HCT116 (cell line): ENCODE measurements at regions not wholly inside any gene's neighbourhood (a gene's known extent, or its start where the extent isn't known, plus 50 kb on each side); places are given as distances from the start of the nearest gene placed in this dataset.

ENCODE experiments used
- ATAC-seq: fragments of 200-7000 bp; cut with Tn5 transposase; 2 replicates; pipeline ENCODE4 v1.9.1; 2020; ENCODE audit warnings: mild to moderate bottlenecking, moderate library complexity
- BruUV-seq: library from RNA; stranded (reverse); fragments of 400-500 nt; replicated peaks from 2 replicates; lab custom pipeline; 2021; lab: Mats Ljungman, UMichigan
- CTCF ChIA-PET: fragments of 300-600 bp; sonication (Branson Sonifier 250); formaldehyde crosslinking; loops from one replicate; lab custom pipeline; 2021; ENCODE audit warnings: antibody characterized with exemption; lab: Charles Lee
- POLR2A ChIA-PET: fragments of 300-600, 350-600 bp; sonication (Branson Sonifier 250); formaldehyde crosslinking; loops from one replicate; lab custom pipeline; 2021; ENCODE audit warnings: antibody characterized with exemption; lab: Charles Lee
- RAD21 ChIA-PET, 2 experiments: fragments of 300-600 bp; sonication (Branson Sonifier 250); formaldehyde crosslinking; loops; one replicate each; lab custom pipeline; 2023; ENCODE audit warnings: low total read pairs in 2 of 2; ENCODE audit not compliant: uncharacterized antibody in 2 of 2, unreplicated experiment in 2 of 2, low non-redundant PET in 1 of 2; lab: Charles Lee
- DNase-seq: peaks from one replicate; pipeline ENCODE4 v3.0.0-alpha.2; 2010; ENCODE audit warnings: low read depth, low spot score
- H2AFZ ChIP-seq: fragments of 200-600 bp; shearing (Covaris generic), sonication (generic); 2 replicates; pipeline ENCODE4 v1.6.1; 2017; ENCODE audit warnings: low read depth, mixed run types, mixed read lengths, antibody characterized with exemption, low read length; ENCODE audit not compliant: poor library complexity, severe bottlenecking
- H3K27ac ChIP-seq: 2 replicates; pipeline ENCODE4 v1.5.1; 2012; ENCODE audit warnings: low read depth, low read length
- H3K27me3 ChIP-seq: fragments of 200-600 bp; sonication (generic); 2 replicates; pipeline ENCODE4 v1.6.1; 2016; ENCODE audit warnings: mixed run types, low read length, mixed read lengths; ENCODE audit not compliant: insufficient read depth
- H3K36me3 ChIP-seq, 2 experiments: fragments of 200-500 bp in 1 of 2; fragments of 200-600 bp in 1 of 2; sonication (Bioruptor generic) in 1 of 2; sonication (generic) in 1 of 2; 2 replicates each; pipeline versions ENCODE4 v1.5.1 to v1.6.1; 2014 to 2016; ENCODE audit warnings: low read length in 2 of 2, inconsistent platforms in 1 of 2, mixed read lengths in 1 of 2, mixed run types in 1 of 2; ENCODE audit not compliant: insufficient read depth in 2 of 2, control insufficient read depth in 1 of 2
- H3K4me1 ChIP-seq, 2 experiments: fragments of 200-600 bp in 1 of 2; sonication (generic) in 1 of 2; 2 replicates each; pipeline versions ENCODE4 v1.5.1 to v1.6.1; 2012 to 2017; ENCODE audit warnings: low read length in 2 of 2, inconsistent platforms in 1 of 2, mild to moderate bottlenecking in 1 of 2, mixed read lengths in 1 of 2, mixed run types in 1 of 2, moderate library complexity in 1 of 2; ENCODE audit not compliant: insufficient read depth in 2 of 2, control insufficient read depth in 1 of 2
- H3K4me2 ChIP-seq: fragments of 200-600 bp; sonication (generic); 2 replicates; pipeline ENCODE4 v1.6.1; 2017; ENCODE audit warnings: mixed run types, low read length, mixed read lengths
- H3K4me3 ChIP-seq, 2 experiments: fragments of 200-600 bp in 1 of 2; sonication (generic) in 1 of 2; replicated peaks in 1 of 2; 2 replicates each; pipeline ENCODE4 v1.5.1; 2011 to 2016; ENCODE audit warnings: low read length in 2 of 2, control low read depth in 1 of 2, low read depth in 1 of 2, mild to moderate bottlenecking in 1 of 2, mixed read lengths in 1 of 2, mixed run types in 1 of 2
- H3K79me2 ChIP-seq: fragments of 200-600 bp; sonication (generic); 2 replicates; pipeline ENCODE4 v1.6.1; 2017; ENCODE audit warnings: mild to moderate bottlenecking, mixed run types, low read length, moderate library complexity, mixed read lengths; ENCODE audit not compliant: insufficient read depth
- H3K9ac ChIP-seq: fragments of 200-600 bp; sonication (generic); 2 replicates; pipeline ENCODE4 v1.6.1; 2016; ENCODE audit warnings: low read length, mixed read lengths
- H3K9me2 ChIP-seq: fragments of 200-600 bp; sonication (generic), shearing (Covaris generic); 2 replicates; pipeline ENCODE4 v1.6.1; 2017; ENCODE audit warnings: mixed run types, mild to moderate bottlenecking, moderate library complexity; ENCODE audit not compliant: insufficient read depth
- H3K9me3 ChIP-seq, 2 experiments: fragments of 200-500 bp in 1 of 2; fragments of 200-600 bp in 1 of 2; sonication (Bioruptor generic) in 1 of 2; sonication (generic) in 1 of 2; 2 replicates each; pipeline ENCODE4 v1.6.1; 2014 to 2017; ENCODE audit warnings: low read length in 2 of 2, mixed read lengths in 2 of 2, inconsistent platforms in 1 of 2, low read depth in 1 of 2, mild to moderate bottlenecking in 1 of 2, mixed run types in 1 of 2, moderate library complexity in 1 of 2; ENCODE audit not compliant: control insufficient read depth in 1 of 2, insufficient read depth in 1 of 2
- H4K20me1 ChIP-seq: fragments of 200-600 bp; sonication (generic), shearing (Covaris generic); 2 replicates; pipeline ENCODE4 v1.6.1; 2017; ENCODE audit warnings: mixed run types, mild to moderate bottlenecking, moderate library complexity; ENCODE audit not compliant: insufficient read depth
- CBX3 ChIP-seq: IDR thresholded peaks from 2 replicates; pipeline ENCODE4 v1.6.1; 2012; ENCODE audit warnings: low read depth
- CTCF ChIP-seq, 3 experiments: fragments of 200-600 bp in 1 of 3; sonication (generic) in 1 of 3; IDR thresholded peaks in 2 of 3; conservative IDR thresholded peaks in 1 of 3; 2 replicates each; pipeline ENCODE4 v1.5.1; 2012 to 2017; ENCODE audit warnings: low read depth in 2 of 3, low read length in 2 of 3, antibody characterized with exemption in 1 of 3, borderline replicate concordance in 1 of 3, control low read depth in 1 of 3, mild to moderate bottlenecking in 1 of 3, mixed read lengths in 1 of 3, mixed run types in 1 of 3, moderate library complexity in 1 of 3; ENCODE audit not compliant: insufficient read depth in 1 of 3
- EGR1 ChIP-seq: IDR thresholded peaks from 2 replicates; pipeline ENCODE4 v1.6.1; 2012; ENCODE audit warnings: low read depth
- ELF1 ChIP-seq: IDR thresholded peaks from 2 replicates; pipeline ENCODE4 v1.6.1; 2012; ENCODE audit warnings: low read depth, borderline replicate concordance
- EZH2 ChIP-seq: fragments of 200-600 bp; sonication (generic); IDR thresholded peaks from 2 replicates; pipeline ENCODE4 v1.6.1; 2017; ENCODE audit warnings: antibody characterized with exemption, mixed run types
- FOSL1 ChIP-seq: IDR thresholded peaks from 2 replicates; pipeline ENCODE4 v1.6.1; 2012; ENCODE audit warnings: low read depth
- POLR2A ChIP-seq: IDR thresholded peaks from 2 replicates; pipeline ENCODE4 v1.7.0; 2011; ENCODE audit warnings: borderline replicate concordance; ENCODE audit not compliant: insufficient read depth, insufficient read length; ENCODE audit errors: extremely low read depth
- POLR2AphosphoS5 ChIP-seq: IDR thresholded peaks from 2 replicates; pipeline ENCODE4 v1.6.1; 2011; ENCODE audit warnings: mild to moderate bottlenecking, low read depth, low read length, moderate library complexity
- RAD21 ChIP-seq: IDR thresholded peaks from 2 replicates; pipeline ENCODE4 v1.6.1; 2012; ENCODE audit warnings: low read depth, mild to moderate bottlenecking
- SP1 ChIP-seq: IDR thresholded peaks from 2 replicates; pipeline ENCODE4 v1.6.1; 2012; ENCODE audit warnings: low read depth
- SRF ChIP-seq: IDR thresholded peaks from 2 replicates; pipeline ENCODE4 v1.6.1; 2012; ENCODE audit warnings: low read depth
- TCF7L2 ChIP-seq: IDR thresholded peaks from 2 replicates; pipeline ENCODE4 v1.7.0; 2011; ENCODE audit warnings: borderline replicate concordance, inconsistent platforms; ENCODE audit not compliant: insufficient read depth, insufficient read length; ENCODE audit errors: extremely low read depth
- YY1 ChIP-seq: IDR thresholded peaks from 2 replicates; pipeline ENCODE4 v1.6.1; 2011; ENCODE audit warnings: low read length, low read depth, moderate library complexity, mild to moderate bottlenecking; ENCODE audit not compliant: insufficient replicate concordance; ENCODE audit errors: extremely low read depth
- ZNF274 ChIP-seq: fragments of 200-500 bp; sonication (Bioruptor generic); IDR thresholded peaks from 2 replicates; pipeline ENCODE4 v1.6.1; 2014; ENCODE audit warnings: mild to moderate bottlenecking, low read depth, low read length, inconsistent platforms
- intact Hi-C: fragments of 100-400 bp; cut with micrococcal nuclease; formaldehyde crosslinking; loops from 2 replicates; pipeline ENCODE4 v1.10.0; 2022
- TF ChIP-seq, protein P1 (sequence below): IDR thresholded peaks from 2 replicates; pipeline ENCODE4 v1.6.1; 2012; ENCODE audit warnings: low read depth
- TF ChIP-seq, protein P2 (sequence below): IDR thresholded peaks from 2 replicates; pipeline ENCODE4 v1.6.1; 2012
- TF ChIP-seq, protein P3 (sequence below): IDR thresholded peaks from 2 replicates; pipeline ENCODE4 v1.6.1; 2012

DNA sequence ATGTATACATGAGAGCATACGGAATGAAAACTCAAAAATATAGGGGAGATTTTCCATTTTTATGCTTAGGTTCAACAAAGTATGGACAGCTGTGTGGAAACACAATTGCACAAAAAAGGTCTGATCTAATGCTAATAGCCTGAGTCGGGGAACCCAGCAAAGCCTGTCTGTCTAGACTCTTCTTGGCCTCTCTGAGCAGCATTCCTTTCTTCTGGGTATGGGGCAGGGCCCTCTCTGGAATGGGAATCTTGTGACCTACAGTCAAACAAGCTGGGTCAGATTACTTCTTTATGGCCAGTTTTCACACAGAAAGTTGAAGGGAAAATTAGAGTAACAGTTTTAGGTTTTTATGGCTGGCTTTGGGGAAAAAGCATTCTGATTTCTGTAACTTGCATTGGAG lies 534.0 kb upstream of the LMO3 start:
- Histone ChIP-seq H2AFZ (no peak overlapping the region), H3K9ac (no peak overlapping the region), H3K79me2 (no peaks in the 10 kb centered on the region), H3K4me3 (no peak overlapping the region), H4K20me1 (no peaks in the 10 kb centered on the region), H3K9me3 (no peaks in the 10 kb centered on the region), H3K9me2 (no peaks in the 10 kb centered on the region), H3K4me1 (no peaks in the 10 kb centered on the region), H3K27me3 (no peaks in the 10 kb centered on the region), H3K36me3 (no peaks in the 10 kb centered on the region), H3K27ac (no peak overlapping the region), H3K4me2 (no peak overlapping the region)
- ChIA-PET CTCF (no interaction called here), RAD21 (no interaction called here), POLR2A (no interaction called here)
- BruUV-seq: no TSS peak
- TF ChIP-seq ZNF274 (no peak), YY1 (no peak), SP1 (no peak), CBX3 (no peak), EZH2 (no peak), FOSL1 (no peak), ELF1 (no peak), TCF7L2 (no peak), CTCF (IDR thresholded peaks at IDR 0.05 in 2 of 3, conservative IDR thresholded peaks at IDR 0.05 in 1 of 3; ENCODE audit: borderline replicate concordance in 1 of 3, insufficient read depth in 1 of 3, low read depth in 2 of 3, low read length in 2 of 3) (no peak), POLR2AphosphoS5 (no peak), EGR1 (no peak), POLR2A (no peak), SRF (no peak), RAD21 (no peak)
- TF ChIP-seq, protein P1, sequence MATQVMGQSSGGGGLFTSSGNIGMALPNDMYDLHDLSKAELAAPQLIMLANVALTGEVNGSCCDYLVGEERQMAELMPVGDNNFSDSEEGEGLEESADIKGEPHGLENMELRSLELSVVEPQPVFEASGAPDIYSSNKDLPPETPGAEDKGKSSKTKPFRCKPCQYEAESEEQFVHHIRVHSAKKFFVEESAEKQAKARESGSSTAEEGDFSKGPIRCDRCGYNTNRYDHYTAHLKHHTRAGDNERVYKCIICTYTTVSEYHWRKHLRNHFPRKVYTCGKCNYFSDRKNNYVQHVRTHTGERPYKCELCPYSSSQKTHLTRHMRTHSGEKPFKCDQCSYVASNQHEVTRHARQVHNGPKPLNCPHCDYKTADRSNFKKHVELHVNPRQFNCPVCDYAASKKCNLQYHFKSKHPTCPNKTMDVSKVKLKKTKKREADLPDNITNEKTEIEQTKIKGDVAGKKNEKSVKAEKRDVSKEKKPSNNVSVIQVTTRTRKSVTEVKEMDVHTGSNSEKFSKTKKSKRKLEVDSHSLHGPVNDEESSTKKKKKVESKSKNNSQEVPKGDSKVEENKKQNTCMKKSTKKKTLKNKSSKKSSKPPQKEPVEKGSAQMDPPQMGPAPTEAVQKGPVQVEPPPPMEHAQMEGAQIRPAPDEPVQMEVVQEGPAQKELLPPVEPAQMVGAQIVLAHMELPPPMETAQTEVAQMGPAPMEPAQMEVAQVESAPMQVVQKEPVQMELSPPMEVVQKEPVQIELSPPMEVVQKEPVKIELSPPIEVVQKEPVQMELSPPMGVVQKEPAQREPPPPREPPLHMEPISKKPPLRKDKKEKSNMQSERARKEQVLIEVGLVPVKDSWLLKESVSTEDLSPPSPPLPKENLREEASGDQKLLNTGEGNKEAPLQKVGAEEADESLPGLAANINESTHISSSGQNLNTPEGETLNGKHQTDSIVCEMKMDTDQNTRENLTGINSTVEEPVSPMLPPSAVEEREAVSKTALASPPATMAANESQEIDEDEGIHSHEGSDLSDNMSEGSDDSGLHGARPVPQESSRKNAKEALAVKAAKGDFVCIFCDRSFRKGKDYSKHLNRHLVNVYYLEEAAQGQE: no peak
- TF ChIP-seq, protein P2, sequence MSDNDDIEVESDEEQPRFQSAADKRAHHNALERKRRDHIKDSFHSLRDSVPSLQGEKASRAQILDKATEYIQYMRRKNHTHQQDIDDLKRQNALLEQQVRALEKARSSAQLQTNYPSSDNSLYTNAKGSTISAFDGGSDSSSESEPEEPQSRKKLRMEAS: no peak
- TF ChIP-seq, protein P3, sequence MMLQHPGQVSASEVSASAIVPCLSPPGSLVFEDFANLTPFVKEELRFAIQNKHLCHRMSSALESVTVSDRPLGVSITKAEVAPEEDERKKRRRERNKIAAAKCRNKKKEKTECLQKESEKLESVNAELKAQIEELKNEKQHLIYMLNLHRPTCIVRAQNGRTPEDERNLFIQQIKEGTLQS: no peak
- no peak for DNase-seq
- intact Hi-C loops: no loop called here
- ATAC-seq: no peak
